ENCODE measurements at regions not wholly inside any gene's neighbourhood (a gene's known extent, or its start where the extent isn't known, plus 50 kb on each side); places are given as distances from the start of the nearest gene placed in this dataset.

DNA sequence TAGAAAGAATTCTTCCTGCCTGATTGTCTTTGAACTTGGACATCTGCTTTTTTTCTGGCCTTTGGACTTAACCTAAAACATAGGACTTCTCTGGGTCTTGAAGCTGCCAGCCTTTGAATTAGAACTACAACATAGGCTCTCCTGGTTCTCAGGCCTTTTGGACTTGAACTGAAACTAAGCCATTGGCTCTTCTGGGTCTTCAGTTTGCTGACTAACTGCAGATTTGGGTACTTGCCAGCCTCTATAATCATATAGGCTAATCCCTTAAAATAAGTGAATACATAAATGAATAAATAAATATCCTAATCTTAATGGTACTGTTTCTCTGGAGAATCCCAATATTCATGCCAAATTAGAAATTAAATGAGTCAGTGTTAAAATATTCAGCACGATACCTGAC lies 473.4 kb upstream of the PAPPA start:
- H3K27ac ChIP-seq (ENCODE audit: extremely low read length, insufficient read depth, low read length) = no peak overlapping the region

DNA sequence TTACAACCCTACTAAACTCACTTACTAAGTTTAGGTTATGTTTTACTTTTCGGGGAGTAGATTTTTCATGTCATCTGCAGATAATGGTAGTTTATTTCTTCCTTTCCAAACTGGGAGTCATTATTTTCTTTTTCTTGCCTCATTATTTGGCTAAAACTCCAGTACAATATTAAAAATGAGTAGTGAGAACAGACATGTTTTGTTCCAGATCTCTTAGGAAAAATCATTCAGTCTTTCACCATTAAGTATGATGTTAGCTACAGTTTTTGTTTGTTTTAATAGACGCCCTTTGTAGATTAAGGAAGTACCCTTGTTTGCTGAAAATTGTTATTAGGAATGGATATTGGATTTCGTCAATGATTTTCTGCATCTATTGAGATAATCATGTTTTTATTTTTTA lies 472.0 kb upstream of the PAPPA start:
- no peaks in the 10 kb centered on the region for H3K79me2 ChIP-seq (ENCODE audit: insufficient read depth, low read length)
- no peaks in the 10 kb centered on the region for H3K4me1 ChIP-seq (ENCODE audit: insufficient read depth, low read length)
- intact Hi-C loops (cut with micrococcal nuclease; ENCODE audit: unreplicated experiment) (no loop called here), in situ Hi-C loops (cut with HindIII; ENCODE audit: extremely low pct_ligation_motif_present, low pct_unique_long_range_greater_than_20kb) (no loop called here)
- H3K4me2 ChIP-seq (ENCODE audit: low read depth, low read length) = no peak overlapping the region
- no peak overlapping the region for H3K4me3 ChIP-seq (replicated peaks in 1 of 3; ENCODE audit: insufficient read depth in 1 of 3, low read depth in 2 of 3, low read length in 3 of 3)
- DNase-seq (ENCODE audit: low spot score) = no peak
- no peak overlapping the region for H3K9ac ChIP-seq (ENCODE audit: insufficient read depth, low read depth, low read length)
- ChIA-PET CTCF (ENCODE audit: low intra/inter-chr PET ratio, low total read pairs) (no interaction called here), POLR2A (no interaction called here)
- WGBS (ENCODE audit: low lambda C conversion rate) = 0% methylated on average over 3 of the region's 3 CpGs
- no peak overlapping the region for H3K27ac ChIP-seq (ENCODE audit: extremely low read length, insufficient read depth, low read length)
- FAIRE-seq = no peak
- no peaks in the 10 kb centered on the region for H3K9me3 ChIP-seq (ENCODE audit: low read length)
- H4K20me1 ChIP-seq (ENCODE audit: insufficient read depth, low read length) = no peaks in the 10 kb centered on the region
- H3K27me3 ChIP-seq (ENCODE audit: control insufficient read depth in 1 of 2, insufficient read depth in 2 of 2, low read length in 2 of 2) = no peaks in the 10 kb centered on the region
- TF ChIP-seq, protein P1, sequence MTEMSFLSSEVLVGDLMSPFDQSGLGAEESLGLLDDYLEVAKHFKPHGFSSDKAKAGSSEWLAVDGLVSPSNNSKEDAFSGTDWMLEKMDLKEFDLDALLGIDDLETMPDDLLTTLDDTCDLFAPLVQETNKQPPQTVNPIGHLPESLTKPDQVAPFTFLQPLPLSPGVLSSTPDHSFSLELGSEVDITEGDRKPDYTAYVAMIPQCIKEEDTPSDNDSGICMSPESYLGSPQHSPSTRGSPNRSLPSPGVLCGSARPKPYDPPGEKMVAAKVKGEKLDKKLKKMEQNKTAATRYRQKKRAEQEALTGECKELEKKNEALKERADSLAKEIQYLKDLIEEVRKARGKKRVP (CRISPR knock-in tag; IDR thresholded peaks at IDR 0.05) = no peak
- no peak for TF ChIP-seq ZNF354B (CRISPR knock-in tag; IDR thresholded peaks at IDR 0.05)
- TF ChIP-seq, protein P2, sequence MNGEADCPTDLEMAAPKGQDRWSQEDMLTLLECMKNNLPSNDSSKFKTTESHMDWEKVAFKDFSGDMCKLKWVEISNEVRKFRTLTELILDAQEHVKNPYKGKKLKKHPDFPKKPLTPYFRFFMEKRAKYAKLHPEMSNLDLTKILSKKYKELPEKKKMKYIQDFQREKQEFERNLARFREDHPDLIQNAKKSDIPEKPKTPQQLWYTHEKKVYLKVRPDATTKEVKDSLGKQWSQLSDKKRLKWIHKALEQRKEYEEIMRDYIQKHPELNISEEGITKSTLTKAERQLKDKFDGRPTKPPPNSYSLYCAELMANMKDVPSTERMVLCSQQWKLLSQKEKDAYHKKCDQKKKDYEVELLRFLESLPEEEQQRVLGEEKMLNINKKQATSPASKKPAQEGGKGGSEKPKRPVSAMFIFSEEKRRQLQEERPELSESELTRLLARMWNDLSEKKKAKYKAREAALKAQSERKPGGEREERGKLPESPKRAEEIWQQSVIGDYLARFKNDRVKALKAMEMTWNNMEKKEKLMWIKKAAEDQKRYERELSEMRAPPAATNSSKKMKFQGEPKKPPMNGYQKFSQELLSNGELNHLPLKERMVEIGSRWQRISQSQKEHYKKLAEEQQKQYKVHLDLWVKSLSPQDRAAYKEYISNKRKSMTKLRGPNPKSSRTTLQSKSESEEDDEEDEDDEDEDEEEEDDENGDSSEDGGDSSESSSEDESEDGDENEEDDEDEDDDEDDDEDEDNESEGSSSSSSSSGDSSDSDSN (CRISPR knock-in tag; IDR thresholded peaks at IDR 0.05) = no peak
- TF ChIP-seq POGZ (CRISPR knock-in tag; IDR thresholded peaks at IDR 0.05) = no peak
- no peak for TF ChIP-seq ZNF75D (CRISPR knock-in tag; IDR thresholded peaks at IDR 0.05; ENCODE audit: borderline replicate concordance)
- TF ChIP-seq, protein P3, sequence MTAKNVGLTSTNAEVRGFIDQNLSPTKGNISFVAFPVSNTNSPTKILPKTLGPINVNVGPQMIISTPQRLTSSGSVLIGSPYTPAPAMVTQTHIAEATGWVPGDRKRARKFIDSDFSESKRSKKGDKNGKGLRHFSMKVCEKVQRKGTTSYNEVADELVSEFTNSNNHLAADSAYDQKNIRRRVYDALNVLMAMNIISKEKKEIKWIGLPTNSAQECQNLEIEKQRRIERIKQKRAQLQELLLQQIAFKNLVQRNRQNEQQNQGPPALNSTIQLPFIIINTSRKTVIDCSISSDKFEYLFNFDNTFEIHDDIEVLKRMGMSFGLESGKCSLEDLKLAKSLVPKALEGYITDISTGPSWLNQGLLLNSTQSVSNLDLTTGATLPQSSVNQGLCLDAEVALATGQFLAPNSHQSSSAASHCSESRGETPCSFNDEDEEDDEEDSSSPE (CRISPR knock-in tag; IDR thresholded peaks at IDR 0.05) = no peak
- TF ChIP-seq ZNF10 (CRISPR knock-in tag; IDR thresholded peaks at IDR 0.05; ENCODE audit: borderline replicate concordance, low read depth) = no peak
- no peak for TF ChIP-seq ZNF768 (CRISPR knock-in tag; IDR thresholded peaks at IDR 0.05)
- TF ChIP-seq TOPORS (CRISPR knock-in tag; IDR thresholded peaks at IDR 0.05) = no peak
- no peak for TF ChIP-seq NFRKB (IDR thresholded peaks at IDR 0.05)
- no peak for TF ChIP-seq SRF (IDR thresholded peaks at IDR 0.05; ENCODE audit: low read depth, low read length)
- H3K36me3 ChIP-seq (replicated peaks in 1 of 2; ENCODE audit: control insufficient read depth in 1 of 2, insufficient read depth in 2 of 2, low read length in 2 of 2) = no peaks in the 10 kb centered on the region
- ATAC-seq = no peak
- BruUV-seq (replicated peaks) = no TSS peak
- H2AFZ ChIP-seq (ENCODE audit: low read length) = no peak overlapping the region

More for the DNA sequence above, 473.4 kb upstream of the PAPPA start:
- Histone ChIP-seq H3K9me3 (ENCODE audit: low read length) (no peaks in the 10 kb centered on the region), H3K79me2 (ENCODE audit: insufficient read depth, low read length) (no peaks in the 10 kb centered on the region), H3K4me1 (ENCODE audit: insufficient read depth, low read length) (no peaks in the 10 kb centered on the region), H2AFZ (ENCODE audit: low read length) (no peak overlapping the region), H3K9ac (ENCODE audit: insufficient read depth, low read depth, low read length) (no peak overlapping the region), H3K27me3 (ENCODE audit: control insufficient read depth in 1 of 2, insufficient read depth in 2 of 2, low read length in 2 of 2) (no peaks in the 10 kb centered on the region), H4K20me1 (ENCODE audit: insufficient read depth, low read length) (no peaks in the 10 kb centered on the region), H3K4me2 (ENCODE audit: low read depth, low read length) (no peak overlapping the region), H3K36me3 (replicated peaks in 1 of 2; ENCODE audit: control insufficient read depth in 1 of 2, insufficient read depth in 2 of 2, low read length in 2 of 2) (no peaks in the 10 kb centered on the region), H3K4me3 (replicated peaks in 1 of 3; ENCODE audit: insufficient read depth in 1 of 3, low read depth in 2 of 3, low read length in 3 of 3) (no peak overlapping the region)
- DNase-seq (ENCODE audit: low spot score) (no peak), FAIRE-seq (no peak), ATAC-seq (no peak)
- no TSS peak for BruUV-seq (replicated peaks)
- in situ Hi-C loops (cut with HindIII; ENCODE audit: extremely low pct_ligation_motif_present, low pct_unique_long_range_greater_than_20kb) (no loop called here), intact Hi-C loops (cut with micrococcal nuclease; ENCODE audit: unreplicated experiment) (no loop called here)
- ChIA-PET CTCF (ENCODE audit: low intra/inter-chr PET ratio, low total read pairs) (no interaction called here), POLR2A (no interaction called here)
- TF ChIP-seq ZNF225 (CRISPR knock-in tag; IDR thresholded peaks at IDR 0.05) = no peak
- TF ChIP-seq GATAD2A (CRISPR knock-in tag; IDR thresholded peaks at IDR 0.05) = no peak
- TF ChIP-seq, protein P4, sequence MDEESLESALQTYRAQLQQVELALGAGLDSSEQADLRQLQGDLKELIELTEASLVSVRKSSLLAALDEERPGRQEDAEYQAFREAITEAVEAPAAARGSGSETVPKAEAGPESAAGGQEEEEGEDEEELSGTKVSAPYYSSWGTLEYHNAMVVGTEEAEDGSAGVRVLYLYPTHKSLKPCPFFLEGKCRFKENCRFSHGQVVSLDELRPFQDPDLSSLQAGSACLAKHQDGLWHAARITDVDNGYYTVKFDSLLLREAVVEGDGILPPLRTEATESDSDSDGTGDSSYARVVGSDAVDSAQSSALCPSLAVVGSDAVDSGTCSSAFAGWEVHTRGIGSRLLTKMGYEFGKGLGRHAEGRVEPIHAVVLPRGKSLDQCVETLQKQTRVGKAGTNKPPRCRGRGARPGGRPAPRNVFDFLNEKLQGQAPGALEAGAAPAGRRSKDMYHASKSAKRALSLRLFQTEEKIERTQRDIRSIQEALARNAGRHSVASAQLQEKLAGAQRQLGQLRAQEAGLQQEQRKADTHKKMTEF (CRISPR knock-in tag; IDR thresholded peaks at IDR 0.05) = no peak
- TF ChIP-seq SAFB2 (CRISPR knock-in tag; IDR thresholded peaks at IDR 0.05; ENCODE audit: borderline replicate concordance, low read depth) = no peak
- no peak for TF ChIP-seq TEAD2 (CRISPR knock-in tag; IDR thresholded peaks at IDR 0.05)
- WGBS (ENCODE audit: low lambda C conversion rate) = 2% methylated on average over 1 of the region's 1 CpG
